K562 (cell line): ENCODE measurements at regions not wholly inside any gene's neighbourhood (a gene's known extent, or its start where the extent isn't known, plus 50 kb on each side); places are given as distances from the start of the nearest gene placed in this dataset.

Experiments
- ATAC-seq: fragments of 200-7000 bp; cut with Tn5 transposase; 3 replicates; pipeline ENCODE4 v1.9.1; 2020; ENCODE audit warnings: moderate library complexity
- BruUV-seq: library from RNA; stranded (reverse); fragments of 400-500 nt; replicated peaks from 2 replicates; lab custom pipeline; 2021; lab: Mats Ljungman, UMichigan
- CTCF ChIA-PET: fragments of 300-600 bp; formaldehyde crosslinking; extraction: SDS; loops from one replicate; lab custom pipeline; 2021; ENCODE audit warnings: low intra/inter-chr PET ratio; lab: Yijun Ruan, JAX
- POLR2A ChIA-PET: fragments of 300-600, 350-650 bp; sonication (Branson Sonifier 250); formaldehyde crosslinking; extraction: SDS; loops from one replicate; lab custom pipeline; 2021; ENCODE audit warnings: antibody characterized with exemption, inconsistent platforms; lab: Yijun Ruan, JAX
- DNase-seq, 4 experiments: peaks; one replicate each; pipeline versions ENCODE4 v3.0.0 to v3.0.0-alpha.2; 2011 to 2018; ENCODE audit warnings: low spot score in 3 of 4, mixed read lengths in 3 of 4; ENCODE audit errors: extremely low read depth in 1 of 4
- FAIRE-seq: peaks from 2 replicates; lab custom pipeline; 2011; peaks lifted over from hg19 to GRCh38; lab: Jason Lieb, UNC
- H2AFZ ChIP-seq: 2 replicates; pipeline ENCODE4 v1.6.0; 2011; ENCODE audit warnings: low read depth, low read length, control low read depth, inconsistent platforms
- H3K27ac ChIP-seq: fragments of 200-600 bp; 3 replicates; pipeline ENCODE4 v1.8.0; 2011; ENCODE audit warnings: low read depth, mild to moderate bottlenecking, control low read depth, inconsistent platforms, low read length, moderate library complexity, mixed read lengths; ENCODE audit errors: extremely low read depth
- H3K27me3 ChIP-seq, 2 experiments: fragments of 300-600 bp in 1 of 2; 2 replicates in 1 of 2; 3 replicates in 1 of 2; pipeline versions ENCODE4 v1.6.0 to v1.8.0; 2011; ENCODE audit warnings: inconsistent platforms in 2 of 2, low read length in 2 of 2, mild to moderate bottlenecking in 1 of 2, mixed read lengths in 1 of 2, moderate library complexity in 1 of 2; ENCODE audit not compliant: control insufficient read depth in 2 of 2, insufficient read depth in 2 of 2
- H3K36me3 ChIP-seq: fragments of 300-600 bp; 3 replicates; pipeline ENCODE4 v1.8.0; 2011; ENCODE audit warnings: mild to moderate bottlenecking, low read length, inconsistent platforms; ENCODE audit not compliant: control insufficient read depth, insufficient read depth
- H3K4me1 ChIP-seq, 2 experiments: fragments of 200-600 bp in 1 of 2; replicated peaks in 1 of 2; 2 replicates in 1 of 2; 3 replicates in 1 of 2; pipeline versions ENCODE4 v1.5.1 to v1.8.0; 2011; ENCODE audit warnings: inconsistent platforms in 2 of 2, low read length in 2 of 2, mild to moderate bottlenecking in 1 of 2, mixed read lengths in 1 of 2, moderate library complexity in 1 of 2; ENCODE audit not compliant: control insufficient read depth in 2 of 2, insufficient read depth in 2 of 2
- H3K4me2 ChIP-seq: 2 replicates; pipeline ENCODE4 v1.6.1; 2011; ENCODE audit warnings: low read length, control low read depth, inconsistent platforms, mixed read lengths; ENCODE audit not compliant: insufficient read depth
- H3K4me3 ChIP-seq: fragments of 200-600 bp; sonication (generic), shearing (Covaris generic); 2 replicates; pipeline ENCODE4 v1.5.1; 2016; ENCODE audit warnings: control low read depth, inconsistent platforms
- H3K79me2 ChIP-seq: fragments of 200-600 bp; 3 replicates; pipeline ENCODE4 v1.8.0; 2011; ENCODE audit warnings: low read length, inconsistent platforms; ENCODE audit not compliant: control insufficient read depth, insufficient read depth
- H3K9ac ChIP-seq, 2 experiments: 2 replicates each; pipeline versions ENCODE4 v1.6.0 to v1.6.1; 2011; ENCODE audit warnings: low read depth in 2 of 2, low read length in 2 of 2, control low read depth in 1 of 2, inconsistent platforms in 1 of 2, mild to moderate bottlenecking in 1 of 2, mixed read lengths in 1 of 2; ENCODE audit not compliant: insufficient read depth in 1 of 2
- H3K9me1 ChIP-seq: one replicate; pipeline ENCODE4 v1.6.0; 2011; ENCODE audit warnings: inconsistent platforms, mild to moderate bottlenecking, low read length, moderate library complexity; ENCODE audit not compliant: control insufficient read depth, insufficient read depth
- H3K9me3 ChIP-seq: replicated peaks from 2 replicates; pipeline ENCODE4 v1.5.1; 2011; ENCODE audit warnings: low read depth, low read length, inconsistent platforms; ENCODE audit not compliant: control insufficient read depth, insufficient read depth
- H4K20me1 ChIP-seq: replicated peaks from 2 replicates; pipeline ENCODE4 v1.6.1; 2011; ENCODE audit warnings: low read length, inconsistent platforms, mixed read lengths; ENCODE audit not compliant: control insufficient read depth, insufficient read depth
- NR2C1 ChIP-seq, 2 experiments: fragments of 450-650 bp; IDR thresholded peaks; 2 replicates each; pipeline ENCODE4 v1.6.1; 2017; ENCODE audit warnings: mild to moderate bottlenecking in 2 of 2, antibody characterized with exemption in 1 of 2, inconsistent platforms in 1 of 2, missing compliant biosample characterization in 1 of 2, missing genetic modification characterization in 1 of 2
- SMARCC2 ChIP-seq: fragments of 450-650 bp; IDR thresholded peaks from 2 replicates; pipeline ENCODE4 v1.6.1; 2017; ENCODE audit warnings: antibody characterized with exemption, moderate library complexity, mild to moderate bottlenecking, low read depth
- ZBTB7A ChIP-seq: IDR thresholded peaks from 2 replicates; pipeline ENCODE4 v1.6.1; 2011; ENCODE audit warnings: low read depth, mild to moderate bottlenecking, low read length, moderate library complexity, borderline replicate concordance; ENCODE audit not compliant: control insufficient read depth
- WGBS: fragments of 100-300 bp; shearing (Covaris generic); methylation state at CpG from one replicate; pipeline ENCODE4 v1.1.6; 2016; ENCODE audit warnings: low coverage, mixed read lengths; ENCODE audit not compliant: insufficient coverage; ENCODE audit errors: missing lambda C conversion rate; 5-methylcytosine and 5-hydroxymethylcytosine counted together
- in situ Hi-C: fragments of 300-500 bp; cut with MboI; formaldehyde crosslinking; loops from 4 replicates; pipeline ENCODE4 v1.15.0; 2018; ENCODE audit warnings: inconsistent platforms, mixed read lengths
- intact Hi-C: fragments of 100-400 bp; cut with micrococcal nuclease; formaldehyde crosslinking; loops from 2 replicates; pipeline ENCODE4 v1.14.2; 2022
- TF ChIP-seq, protein P1 (sequence below): fragments of 450-650 bp; IDR thresholded peaks from one replicate; pipeline ENCODE4 v1.6.1; 2018; ENCODE audit warnings: mild to moderate bottlenecking, moderate library complexity; ENCODE audit not compliant: partially characterized antibody
- TF ChIP-seq, protein P2 (sequence below), 2 experiments: fragments of 450-650 bp; IDR thresholded peaks; 2 replicates each; pipeline ENCODE4 v1.6.1; 2016

DNA sequence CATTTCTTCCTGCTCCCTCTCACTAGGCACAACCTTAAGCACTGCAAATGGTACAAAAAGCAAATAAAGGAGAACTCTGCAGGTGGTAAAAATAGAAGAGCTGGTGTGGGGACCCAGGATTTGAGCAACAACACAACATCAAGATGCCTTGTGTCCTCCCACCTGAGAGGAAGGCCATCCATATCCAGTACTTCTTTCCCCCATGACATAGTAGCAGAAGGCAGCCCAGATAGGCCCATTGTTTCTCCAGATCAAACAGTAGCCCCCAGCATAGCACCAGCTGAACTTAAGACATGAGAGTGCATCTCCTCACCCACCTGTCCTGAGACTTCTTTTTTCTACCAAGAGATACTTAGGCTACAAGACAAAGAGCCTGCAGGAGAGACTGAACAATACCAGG, 180.5 kb downstream of the GOLGA6L6 start (continued):
- TF ChIP-seq, protein P1, sequence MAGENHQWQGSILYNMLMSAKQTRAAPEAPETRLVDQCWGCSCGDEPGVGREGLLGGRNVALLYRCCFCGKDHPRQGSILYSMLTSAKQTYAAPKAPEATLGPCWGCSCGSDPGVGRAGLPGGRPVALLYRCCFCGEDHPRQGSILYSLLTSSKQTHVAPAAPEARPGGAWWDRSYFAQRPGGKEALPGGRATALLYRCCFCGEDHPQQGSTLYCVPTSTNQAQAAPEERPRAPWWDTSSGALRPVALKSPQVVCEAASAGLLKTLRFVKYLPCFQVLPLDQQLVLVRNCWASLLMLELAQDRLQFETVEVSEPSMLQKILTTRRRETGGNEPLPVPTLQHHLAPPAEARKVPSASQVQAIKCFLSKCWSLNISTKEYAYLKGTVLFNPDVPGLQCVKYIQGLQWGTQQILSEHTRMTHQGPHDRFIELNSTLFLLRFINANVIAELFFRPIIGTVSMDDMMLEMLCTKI = no peak
- TF ChIP-seq NR2C1 (IDR thresholded peaks at IDR 0.05) (no peak), NR2C1 (tag; IDR thresholded peaks at IDR 0.05) (no peak), SMARCC2 (no peak)

DNA sequence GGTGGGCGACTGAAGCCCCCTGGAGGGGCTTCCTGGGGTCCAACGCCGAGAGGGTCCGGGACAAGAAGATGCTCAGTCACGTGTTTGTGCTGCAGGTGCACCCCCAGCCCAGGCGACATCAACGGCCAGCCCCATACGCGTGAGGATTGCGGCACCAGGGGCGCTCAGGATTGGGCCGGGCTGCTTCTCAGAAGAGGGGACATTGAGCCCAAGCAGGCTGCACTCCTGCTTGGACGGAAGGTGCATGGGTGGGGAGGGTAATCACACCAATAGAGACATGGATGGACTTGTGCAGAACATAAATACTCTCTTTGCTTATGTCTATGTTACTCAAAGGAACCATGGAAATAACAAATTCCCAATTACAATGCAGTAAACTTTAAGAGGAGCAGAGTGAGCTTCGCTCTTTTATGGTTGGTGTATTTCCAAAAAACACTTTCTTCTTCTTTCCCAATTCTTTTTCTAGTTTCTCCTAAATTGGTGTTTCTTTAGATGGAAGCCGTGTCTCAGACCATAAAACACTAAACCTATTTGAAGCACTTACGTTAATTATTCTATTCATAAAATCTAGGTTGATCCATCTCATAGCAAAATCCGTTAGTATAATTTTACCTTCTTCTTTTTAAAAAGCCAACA, 182.7 kb downstream of the GOLGA6L6 start:
- TF ChIP-seq, protein P2, sequence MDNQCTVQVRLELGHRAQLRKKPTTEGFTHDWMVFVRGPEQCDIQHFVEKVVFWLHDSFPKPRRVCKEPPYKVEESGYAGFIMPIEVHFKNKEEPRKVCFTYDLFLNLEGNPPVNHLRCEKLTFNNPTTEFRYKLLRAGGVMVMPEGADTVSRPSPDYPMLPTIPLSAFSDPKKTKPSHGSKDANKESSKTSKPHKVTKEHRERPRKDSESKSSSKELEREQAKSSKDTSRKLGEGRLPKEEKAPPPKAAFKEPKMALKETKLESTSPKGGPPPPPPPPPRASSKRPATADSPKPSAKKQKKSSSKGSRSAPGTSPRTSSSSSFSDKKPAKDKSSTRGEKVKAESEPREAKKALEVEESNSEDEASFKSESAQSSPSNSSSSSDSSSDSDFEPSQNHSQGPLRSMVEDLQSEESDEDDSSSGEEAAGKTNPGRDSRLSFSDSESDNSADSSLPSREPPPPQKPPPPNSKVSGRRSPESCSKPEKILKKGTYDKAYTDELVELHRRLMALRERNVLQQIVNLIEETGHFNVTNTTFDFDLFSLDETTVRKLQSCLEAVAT (IDR thresholded peaks at IDR 0.05) = no peak
- peak; percentile 36; the same call in 1 of the 2 replicates for TF ChIP-seq ZBTB7A
- 24% methylated on average over 17 of the region's 17 CpGs for WGBS
- peaks cover 0 to 23% of the 10 kb centered on the region in 2 experiments; a peak in 1 of 5 replicates for H3K4me1 ChIP-seq
- peaks cover 4 to 7% of the 10 kb centered on the region in 2 experiments; a peak in 3 of 5 replicates for H3K27me3 ChIP-seq
- no peaks in the 10 kb centered on the region for H4K20me1 ChIP-seq
- peak overlapping the region in 1 of 2 experiments; percentile 23; a peak in 1 of 4 replicates for H3K9ac ChIP-seq
- no peaks in the 10 kb centered on the region for H3K36me3 ChIP-seq
- no peak overlapping the region for H3K27ac ChIP-seq
- BruUV-seq = no TSS peak
- no peak for DNase-seq
- no peak overlapping the region for H3K4me3 ChIP-seq
- no peak overlapping the region for H3K4me2 ChIP-seq
- intact Hi-C loops = no loop called here
- no peaks in the 10 kb centered on the region for H3K79me2 ChIP-seq
- in situ Hi-C loops = loop anchor here (25.0 kb wide), 3 partner anchors 253 to 1403 kb away; no protein-coding TSS in a partner anchor
- no peak overlapping the region for H2AFZ ChIP-seq
- no peak for ATAC-seq
- H3K9me3 ChIP-seq = no peaks in the 10 kb centered on the region
- ChIA-PET CTCF (interaction anchor here (3.7 kb wide), 1 partner anchor 1864 kb away, joined by 43 read pairs; no protein-coding TSS in a partner anchor), POLR2A (interaction anchor here (0.7 kb wide), 1 partner anchor 50 kb away, joined by 3 read pairs; no protein-coding TSS in a partner anchor)
- peaks cover 3% of the 10 kb centered on the region for H3K9me1 ChIP-seq
- no peak for FAIRE-seq
